Colonic mucosa (tissue), 4 donors: ENCODE measurements at regions not wholly inside any gene's neighbourhood (a gene's known extent, or its start where the extent isn't known, plus 50 kb on each side); places are given as distances from the start of the nearest gene placed in this dataset.

Experiments used
- DNase-seq: peaks from one replicate; pipeline ENCODE4 v3.0.0-alpha.2; 2020
- H3K27ac ChIP-seq: fragments of 200-600 bp; one replicate; pipeline ENCODE4 v1.8.0; 2021
- H3K27me3 ChIP-seq: fragments of 200-600 bp; one replicate; pipeline ENCODE4 v1.8.0; 2021
- H3K36me3 ChIP-seq: fragments of 200-600 bp; one replicate; pipeline ENCODE4 v1.8.0; 2021
- H3K4me1 ChIP-seq: fragments of 200-600 bp; one replicate; pipeline ENCODE4 v1.8.0; 2021; ENCODE audit warnings: mild to moderate bottlenecking
- H3K4me3 ChIP-seq: fragments of 200-600 bp; one replicate; pipeline ENCODE4 v1.8.0; 2021
- H3K9ac ChIP-seq, 2 donors: one replicate each; pipeline ENCODE4 v1.7.0; 2013; ENCODE audit warnings: control low read depth in 2 of 2, low read depth in 2 of 2, low read length in 2 of 2
- H3K9me3 ChIP-seq: fragments of 200-600 bp; one replicate; pipeline ENCODE4 v1.8.0; 2021
- intact Hi-C: fragments of 100-400 bp; cut with DNase I; formaldehyde crosslinking; loops from one replicate; pipeline ENCODE4 v1.14.1; 2022
- TF ChIP-seq, protein P1 (sequence below): fragments of 200-600 bp; IDR thresholded peaks from one replicate; pipeline ENCODE4 v1.8.0; 2022; ENCODE audit warnings: antibody characterized with exemption, mild to moderate bottlenecking
- donor health status: healthy.
- donor health status: DM: no; HTN: no; CAD: no.
- donor health status: DM: no; HTN: no; CAD: no.

DNA sequence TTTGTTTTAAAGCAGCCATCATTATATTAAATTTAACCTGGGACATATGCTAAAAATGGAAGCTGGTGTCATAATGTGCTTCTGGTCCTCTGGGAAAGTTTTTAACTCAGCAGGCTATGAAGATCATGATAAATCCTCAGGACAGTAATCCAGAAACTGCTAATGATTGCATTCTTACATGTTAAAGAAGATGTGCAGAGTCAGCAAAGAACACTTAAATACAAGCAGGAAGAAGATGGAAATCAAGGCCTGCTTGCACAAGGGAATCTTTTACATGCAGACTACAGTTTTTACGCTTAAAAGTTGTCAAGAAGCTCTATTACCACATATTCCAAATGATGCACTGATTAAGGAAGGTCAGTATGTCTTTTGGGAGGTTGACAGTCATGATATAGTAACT is 246.0 kb upstream of the PTPRD start:
- intact Hi-C loops: no loop called here
- H3K4me1 ChIP-seq: no peaks in the 10 kb centered on the region
- TF ChIP-seq, protein P1, sequence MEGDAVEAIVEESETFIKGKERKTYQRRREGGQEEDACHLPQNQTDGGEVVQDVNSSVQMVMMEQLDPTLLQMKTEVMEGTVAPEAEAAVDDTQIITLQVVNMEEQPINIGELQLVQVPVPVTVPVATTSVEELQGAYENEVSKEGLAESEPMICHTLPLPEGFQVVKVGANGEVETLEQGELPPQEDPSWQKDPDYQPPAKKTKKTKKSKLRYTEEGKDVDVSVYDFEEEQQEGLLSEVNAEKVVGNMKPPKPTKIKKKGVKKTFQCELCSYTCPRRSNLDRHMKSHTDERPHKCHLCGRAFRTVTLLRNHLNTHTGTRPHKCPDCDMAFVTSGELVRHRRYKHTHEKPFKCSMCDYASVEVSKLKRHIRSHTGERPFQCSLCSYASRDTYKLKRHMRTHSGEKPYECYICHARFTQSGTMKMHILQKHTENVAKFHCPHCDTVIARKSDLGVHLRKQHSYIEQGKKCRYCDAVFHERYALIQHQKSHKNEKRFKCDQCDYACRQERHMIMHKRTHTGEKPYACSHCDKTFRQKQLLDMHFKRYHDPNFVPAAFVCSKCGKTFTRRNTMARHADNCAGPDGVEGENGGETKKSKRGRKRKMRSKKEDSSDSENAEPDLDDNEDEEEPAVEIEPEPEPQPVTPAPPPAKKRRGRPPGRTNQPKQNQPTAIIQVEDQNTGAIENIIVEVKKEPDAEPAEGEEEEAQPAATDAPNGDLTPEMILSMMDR: no peak
- no peak overlapping the region for H3K4me3 ChIP-seq
- DNase-seq: no peak
- no peaks in the 10 kb centered on the region for H3K27me3 ChIP-seq
- H3K27ac ChIP-seq: no peak overlapping the region
- no peak overlapping the region for H3K9ac ChIP-seq
- no peaks in the 10 kb centered on the region for H3K36me3 ChIP-seq
- H3K9me3 ChIP-seq: no peaks in the 10 kb centered on the region

- no peaks in the 10 kb centered on the region for H3K4me1 ChIP-seq
- no peak overlapping the region for H3K4me3 ChIP-seq
- TF ChIP-seq, protein P1: no peak
- no peaks in the 10 kb centered on the region for H3K27me3 ChIP-seq
- H3K9ac ChIP-seq: no peak overlapping the region
- no peaks in the 10 kb centered on the region for H3K9me3 ChIP-seq
- no peak for DNase-seq
- no peaks in the 10 kb centered on the region for H3K36me3 ChIP-seq
- intact Hi-C loops: no loop called here
- no peak overlapping the region for H3K27ac ChIP-seq
Measured at GRCh38 chr9:10863476-10863875, 250.7 kb upstream of the PTPRD start.

- no peak overlapping the region for H3K4me3 ChIP-seq
- no peaks in the 10 kb centered on the region for H3K4me1 ChIP-seq
Measured at GRCh38 chr9:10867194-10867593, 254.4 kb upstream of the PTPRD start.

GRCh38 chr9:10869687-10870086 is 256.9 kb upstream of the PTPRD start:
- Histone ChIP-seq H3K27ac (no peak overlapping the region), H3K36me3 (no peaks in the 10 kb centered on the region), H3K4me3 (no peak overlapping the region), H3K27me3 (no peaks in the 10 kb centered on the region), H3K9me3 (no peaks in the 10 kb centered on the region), H3K4me1 (no peaks in the 10 kb centered on the region), H3K9ac (no peak overlapping the region)
- TF ChIP-seq, protein P1: no peak
- no peak for DNase-seq
- intact Hi-C loops: no loop called here

More at GRCh38 chr9:10867194-10867593, 254.4 kb upstream of the PTPRD start:
- Histone ChIP-seq H3K36me3 (no peaks in the 10 kb centered on the region), H3K27ac (no peak overlapping the region), H3K27me3 (no peaks in the 10 kb centered on the region), H3K9me3 (no peaks in the 10 kb centered on the region), H3K9ac (no peak overlapping the region)
- DNase-seq: no peak
- intact Hi-C loops: no loop called here
- TF ChIP-seq, protein P1: no peak

- H3K4me1 ChIP-seq: no peaks in the 10 kb centered on the region
- no peak overlapping the region for H3K27ac ChIP-seq
- intact Hi-C loops: no loop called here
Measured at GRCh38 chr9:10873999-10874398, 261.2 kb upstream of the PTPRD start.

More at GRCh38 chr9:10873999-10874398, 261.2 kb upstream of the PTPRD start:
- H3K27me3 ChIP-seq: no peaks in the 10 kb centered on the region
- H3K36me3 ChIP-seq: no peaks in the 10 kb centered on the region
- TF ChIP-seq, protein P1: no peak
- no peak overlapping the region for H3K4me3 ChIP-seq
- no peak overlapping the region for H3K9ac ChIP-seq
- no peaks in the 10 kb centered on the region for H3K9me3 ChIP-seq
- DNase-seq: no peak
